ENCODE measurements at regions not wholly inside any gene's neighbourhood (a gene's known extent, or its start where the extent isn't known, plus 50 kb on each side); places are given as distances from the start of the nearest gene placed in this dataset.

DNA sequence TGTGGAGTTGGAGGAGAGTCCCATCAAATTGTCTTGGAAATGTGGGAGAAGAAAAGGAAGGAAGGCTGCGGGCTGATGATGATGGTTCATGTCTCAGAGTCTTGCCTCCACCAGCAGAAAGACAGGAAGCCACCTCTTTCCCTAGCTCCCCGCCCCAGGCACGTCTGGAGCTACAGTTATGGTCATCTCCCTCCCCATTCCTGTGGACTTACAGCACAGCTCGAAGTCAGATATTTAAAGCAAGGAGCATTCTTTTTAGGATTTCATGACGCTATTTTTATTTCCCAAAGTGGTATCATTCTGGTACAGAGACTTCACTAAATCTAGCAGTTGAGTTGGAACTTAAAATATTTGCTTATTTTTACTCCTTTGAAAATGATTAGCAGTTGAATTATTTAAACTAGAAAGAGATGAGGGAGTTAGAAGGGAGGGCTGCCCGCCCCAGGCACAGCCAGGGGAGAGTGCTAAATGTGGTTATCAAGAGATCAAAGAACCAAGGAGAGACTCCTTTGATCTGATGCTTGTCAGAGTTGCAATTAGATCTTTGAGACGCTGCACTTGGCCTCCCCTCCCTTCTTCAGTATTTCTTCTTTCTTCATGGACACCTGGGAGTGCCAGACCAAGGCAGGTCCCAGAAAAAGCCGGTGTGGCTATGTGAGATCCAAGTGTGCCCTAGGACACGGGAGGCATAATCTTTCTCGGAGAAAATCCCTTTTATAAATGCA, 199.9 kb upstream of the SOX4 start:
- Histone ChIP-seq H3K79me2 (ENCODE audit: control insufficient read depth, insufficient read depth, low read length, poor library complexity) (no peaks in the 10 kb centered on the region), H2AFZ (ENCODE audit: insufficient read depth, low read length, poor library complexity) (no peak overlapping the region), H2BK5ac (ENCODE audit: low read depth, low read length, poor library complexity) (peak overlapping the region; percentile 57), H3K4me3 (ENCODE audit: low read depth, low read length) (no peak overlapping the region), H3K23ac (ENCODE audit: low read length) (no peak overlapping the region), H3K18ac (ENCODE audit: low read length) (peak overlapping the region; percentile 61), H2BK12ac (ENCODE audit: low read length) (peak overlapping the region; percentile 88), H3K79me1 (ENCODE audit: low read length) (peaks cover 14% of the 10 kb centered on the region), H3K4ac (ENCODE audit: low read depth, low read length) (peak overlapping the region; percentile 33), H3K14ac (ENCODE audit: low read length) (no peak overlapping the region), H2BK120ac (ENCODE audit: insufficient read depth, low read length, poor library complexity) (peak overlapping the region; percentile 58), H3K27ac (ENCODE audit: low read depth, low read length) (peak overlapping the region; percentile 42), H3K4me1 (ENCODE audit: control insufficient read depth in 1 of 2, insufficient read depth in 2 of 2, low read length in 2 of 2) (peaks cover 13 to 25% of the 10 kb centered on the region in 2 experiments), H4K12ac (ENCODE audit: low read depth, low read length) (no peak overlapping the region), H3K9me3 (ENCODE audit: insufficient read depth, low read depth, low read length) (no peaks in the 10 kb centered on the region), H3K36me3 (ENCODE audit: control insufficient read depth in 1 of 2, insufficient read depth in 2 of 2, low read length in 2 of 2) (no peaks in the 10 kb centered on the region), H4K91ac (ENCODE audit: low read depth, low read length) (peak overlapping the region; percentile 68), H3K4me2 (ENCODE audit: low read length) (no peak overlapping the region), H3K9ac (ENCODE audit: low read length) (no peak overlapping the region), H3K27me3 (ENCODE audit: insufficient read depth, low read length) (no peaks in the 10 kb centered on the region), H4K8ac (ENCODE audit: low read depth, low read length) (no peak overlapping the region), H2AK5ac (ENCODE audit: low read length) (no peak overlapping the region)
- WGBS (ENCODE audit: extremely low coverage, insufficient coverage, insufficient read length): no CpG with 5 or more reads among the region's 10 CpGs
- DNase-seq: peak; percentile 94

DNA sequence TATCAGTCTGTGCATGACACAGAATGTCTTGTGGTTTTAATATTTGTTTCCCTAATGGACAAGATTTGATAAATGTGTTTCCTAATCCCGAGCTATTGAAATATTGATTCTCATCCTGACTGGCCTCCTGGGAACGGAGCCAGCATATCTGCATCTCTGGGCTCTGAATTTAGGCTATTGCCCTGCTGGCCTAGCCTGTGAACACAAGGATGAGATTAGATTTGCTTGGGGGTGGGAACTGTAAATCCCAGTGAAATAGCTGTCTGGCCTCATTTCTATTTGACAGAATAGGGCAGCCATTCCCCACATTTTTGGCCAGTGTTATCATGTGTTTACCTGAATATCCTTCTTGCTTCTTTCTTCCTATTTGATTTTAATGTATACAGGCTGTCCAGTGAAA, 198.4 kb upstream of the SOX4 start:
- Histone ChIP-seq H3K79me1 (ENCODE audit: low read length) (peaks cover 17% of the 10 kb centered on the region), H4K12ac (ENCODE audit: low read depth, low read length) (no peak overlapping the region), H3K23ac (ENCODE audit: low read length) (no peak overlapping the region), H2AFZ (ENCODE audit: insufficient read depth, low read length, poor library complexity) (no peak overlapping the region), H3K9ac (ENCODE audit: low read length) (no peak overlapping the region), H3K9me3 (ENCODE audit: insufficient read depth, low read depth, low read length) (no peaks in the 10 kb centered on the region), H2BK5ac (ENCODE audit: low read depth, low read length, poor library complexity) (no peak overlapping the region), H3K4ac (ENCODE audit: low read depth, low read length) (no peak overlapping the region), H4K91ac (ENCODE audit: low read depth, low read length) (no peak overlapping the region), H3K36me3 (ENCODE audit: control insufficient read depth in 1 of 2, insufficient read depth in 2 of 2, low read length in 2 of 2) (no peaks in the 10 kb centered on the region), H3K79me2 (ENCODE audit: control insufficient read depth, insufficient read depth, low read length, poor library complexity) (no peaks in the 10 kb centered on the region), H3K4me3 (ENCODE audit: low read depth, low read length) (no peak overlapping the region), H3K4me2 (ENCODE audit: low read length) (no peak overlapping the region), H3K27me3 (ENCODE audit: insufficient read depth, low read length) (no peaks in the 10 kb centered on the region), H2AK5ac (ENCODE audit: low read length) (no peak overlapping the region), H4K8ac (ENCODE audit: low read depth, low read length) (no peak overlapping the region), H3K14ac (ENCODE audit: low read length) (no peak overlapping the region), H2BK120ac (ENCODE audit: insufficient read depth, low read length, poor library complexity) (no peak overlapping the region), H3K4me1 (ENCODE audit: control insufficient read depth in 1 of 2, insufficient read depth in 2 of 2, low read length in 2 of 2) (peaks cover 20 to 37% of the 10 kb centered on the region in 2 experiments), H3K27ac (ENCODE audit: low read depth, low read length) (peak overlapping the region; percentile 14), H3K18ac (ENCODE audit: low read length) (no peak overlapping the region), H2BK12ac (ENCODE audit: low read length) (no peak overlapping the region)
- peak; percentile 66 to 74 for DNase-seq
- WGBS (ENCODE audit: extremely low coverage, insufficient coverage, insufficient read length): no CpG with 5 or more reads among the region's 2 CpGs

DNA sequence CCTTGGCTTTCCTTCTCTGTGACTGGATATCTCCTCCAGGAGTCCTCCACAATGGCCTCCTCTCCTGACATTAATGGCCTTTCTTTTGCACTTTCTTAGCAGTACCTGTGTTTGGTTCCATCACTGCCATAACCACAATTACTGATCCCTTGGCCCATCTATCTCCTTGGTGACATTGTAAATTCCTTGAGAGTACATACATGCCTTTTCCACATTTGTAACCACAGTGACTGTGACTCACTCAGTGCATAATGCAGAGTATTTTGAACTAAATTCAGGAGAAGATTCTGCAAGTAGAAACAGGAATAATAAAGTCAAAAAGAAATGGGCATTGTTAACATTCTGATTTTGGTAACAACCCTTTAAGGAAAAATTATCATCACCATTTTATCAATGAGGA, 197.2 kb upstream of the SOX4 start:
- no peak overlapping the region for H2AFZ ChIP-seq (ENCODE audit: insufficient read depth, low read length, poor library complexity)
- H3K23ac ChIP-seq (ENCODE audit: low read length): no peak overlapping the region
- DNase-seq: peak in 1 of 2 donors; percentile 67
- H3K4me1 ChIP-seq (ENCODE audit: control insufficient read depth in 1 of 2, insufficient read depth in 2 of 2, low read length in 2 of 2): peaks cover 20 to 38% of the 10 kb centered on the region in 2 experiments
- no peak overlapping the region for H4K91ac ChIP-seq (ENCODE audit: low read depth, low read length)
- H3K36me3 ChIP-seq (ENCODE audit: control insufficient read depth in 1 of 2, insufficient read depth in 2 of 2, low read length in 2 of 2): no peaks in the 10 kb centered on the region
- H3K4me3 ChIP-seq (ENCODE audit: low read depth, low read length): no peak overlapping the region
- H3K27ac ChIP-seq (ENCODE audit: low read depth, low read length): no peak overlapping the region
- no peaks in the 10 kb centered on the region for H3K79me2 ChIP-seq (ENCODE audit: control insufficient read depth, insufficient read depth, low read length, poor library complexity)
- H4K8ac ChIP-seq (ENCODE audit: low read depth, low read length): no peak overlapping the region
- H3K9ac ChIP-seq (ENCODE audit: low read length): no peak overlapping the region
- no peak overlapping the region for H4K12ac ChIP-seq (ENCODE audit: low read depth, low read length)
- no peak overlapping the region for H2BK120ac ChIP-seq (ENCODE audit: insufficient read depth, low read length, poor library complexity)
- no peak overlapping the region for H3K14ac ChIP-seq (ENCODE audit: low read length)
- H3K9me3 ChIP-seq (ENCODE audit: insufficient read depth, low read depth, low read length): no peaks in the 10 kb centered on the region
- no peak overlapping the region for H3K18ac ChIP-seq (ENCODE audit: low read length)
- no peak overlapping the region for H3K4ac ChIP-seq (ENCODE audit: low read depth, low read length)
- H3K27me3 ChIP-seq (ENCODE audit: insufficient read depth, low read length): no peaks in the 10 kb centered on the region
- peaks cover 17% of the 10 kb centered on the region for H3K79me1 ChIP-seq (ENCODE audit: low read length)
- no peak overlapping the region for H2BK5ac ChIP-seq (ENCODE audit: low read depth, low read length, poor library complexity)
- H3K4me2 ChIP-seq (ENCODE audit: low read length): no peak overlapping the region
- no peak overlapping the region for H2BK12ac ChIP-seq (ENCODE audit: low read length)
- H2AK5ac ChIP-seq (ENCODE audit: low read length): no peak overlapping the region

DNA sequence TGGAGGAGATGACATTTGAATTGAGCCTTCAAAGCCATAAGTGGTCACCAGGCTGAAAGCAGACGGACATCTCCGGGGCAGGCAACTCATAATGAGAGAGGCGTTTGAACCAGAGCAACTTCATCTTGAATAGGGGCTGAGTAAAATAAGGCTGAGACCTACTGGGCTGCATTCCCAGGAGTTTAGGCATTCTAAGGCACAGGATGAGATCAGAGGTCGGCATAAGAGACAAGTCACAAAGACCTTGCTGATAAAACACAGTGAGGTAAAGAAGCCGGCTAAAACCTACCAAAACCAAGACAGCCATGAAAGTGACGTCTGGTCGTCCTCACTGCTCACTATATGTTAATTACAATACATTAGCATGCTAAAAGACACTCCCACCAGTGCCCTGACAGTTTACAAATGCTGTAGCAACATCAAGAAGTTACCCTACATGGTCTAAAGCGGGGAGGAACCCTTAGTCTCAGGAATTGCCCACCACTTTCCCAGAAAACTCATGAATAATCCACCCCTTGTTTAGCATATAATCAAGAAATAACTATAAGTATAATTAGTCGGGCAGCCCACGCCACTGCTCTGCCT, 194.7 kb upstream of the SOX4 start:
- peaks cover 10% of the 10 kb centered on the region for H3K79me1 ChIP-seq (ENCODE audit: low read length)
- WGBS (ENCODE audit: extremely low coverage, insufficient coverage, insufficient read length): no CpG with 5 or more reads among the region's 10 CpGs
- H3K4ac ChIP-seq (ENCODE audit: low read depth, low read length): no peak overlapping the region
- no peak overlapping the region for H2BK120ac ChIP-seq (ENCODE audit: insufficient read depth, low read length, poor library complexity)
- no peak overlapping the region for H2AFZ ChIP-seq (ENCODE audit: insufficient read depth, low read length, poor library complexity)
- H3K14ac ChIP-seq (ENCODE audit: low read length): no peak overlapping the region
- peak overlapping the region; percentile 39 for H3K27ac ChIP-seq (ENCODE audit: low read depth, low read length)
- no peak overlapping the region for H3K23ac ChIP-seq (ENCODE audit: low read length)
- no peak overlapping the region for H2AK5ac ChIP-seq (ENCODE audit: low read length)
- no peaks in the 10 kb centered on the region for H3K36me3 ChIP-seq (ENCODE audit: control insufficient read depth in 1 of 2, insufficient read depth in 2 of 2, low read length in 2 of 2)
- no peak overlapping the region for H3K18ac ChIP-seq (ENCODE audit: low read length)
- no peak overlapping the region for H2BK12ac ChIP-seq (ENCODE audit: low read length)
- H3K4me2 ChIP-seq (ENCODE audit: low read length): no peak overlapping the region
- no peak overlapping the region for H4K8ac ChIP-seq (ENCODE audit: low read depth, low read length)
- H3K9me3 ChIP-seq (ENCODE audit: insufficient read depth, low read depth, low read length): no peaks in the 10 kb centered on the region
- no peaks in the 10 kb centered on the region for H3K27me3 ChIP-seq (ENCODE audit: insufficient read depth, low read length)
- no peak overlapping the region for H2BK5ac ChIP-seq (ENCODE audit: low read depth, low read length, poor library complexity)
- no peak overlapping the region for H3K4me3 ChIP-seq (ENCODE audit: low read depth, low read length)
- H4K91ac ChIP-seq (ENCODE audit: low read depth, low read length): no peak overlapping the region
- DNase-seq: peak; percentile 75 to 82
- no peaks in the 10 kb centered on the region for H3K79me2 ChIP-seq (ENCODE audit: control insufficient read depth, insufficient read depth, low read length, poor library complexity)
- H3K4me1 ChIP-seq (ENCODE audit: control insufficient read depth in 1 of 2, insufficient read depth in 2 of 2, low read length in 2 of 2): peaks cover 14 to 28% of the 10 kb centered on the region in 2 experiments
- H3K9ac ChIP-seq (ENCODE audit: low read length): no peak overlapping the region
- no peak overlapping the region for H4K12ac ChIP-seq (ENCODE audit: low read depth, low read length)
